ENCODE measurements at regions not wholly inside any gene's neighbourhood (a gene's known extent, or its start where the extent isn't known, plus 50 kb on each side); places are given as distances from the start of the nearest gene placed in this dataset.
A peak's percentile ranks its signal among the peaks of the same experiment; 100 is the strongest.

- Histone ChIP-seq H3K4me1 (peaks cover 4 to 31% (median 16%) of the 10 kb centered on the region in 4 donors), H3K4me3 (no peak overlapping the region), H3K9me3 (no peaks in the 10 kb centered on the region), H3K27ac (peak overlapping the region in 1 of 5 donors; percentile 40), H3K36me3 (no peaks in the 10 kb centered on the region), H3K27me3 (no peaks in the 10 kb centered on the region)
- WGBS, 5 donors: 59 to 98% (median 90%) methylated on average over 3 of the region's 3 CpGs
- no peak for DNase-seq
- TF ChIP-seq POLR2AphosphoS5 (IDR thresholded peaks at IDR 0.05): no peak
- intact Hi-C loops (cut with DNase I; ENCODE audit: low total_unique reads): no loop called here
Observed at GRCh38 chr3:56861511-56861910, 59.8 kb upstream of the ARHGEF3 start.

GRCh38 chr3:56860939-56861338 is 59.2 kb upstream of the ARHGEF3 start:
- intact Hi-C loops (cut with DNase I; ENCODE audit: low total_unique reads): no loop called here
- TF ChIP-seq CTCF (IDR thresholded peaks at IDR 0.05) (no peak), POLR2AphosphoS5 (IDR thresholded peaks at IDR 0.05) (no peak), EP300 (IDR thresholded peaks at IDR 0.05) (no peak), POLR2A (IDR thresholded peaks at IDR 0.05) (no peak)
- Histone ChIP-seq H3K9me3 (no peaks in the 10 kb centered on the region), H3K36me3 (no peaks in the 10 kb centered on the region), H3K4me3 (no peak overlapping the region), H3K27ac (no peak overlapping the region), H3K4me1 (peaks cover 4 to 35% (median 19%) of the 10 kb centered on the region in 4 donors), H3K27me3 (no peaks in the 10 kb centered on the region)
- 81 to 91% (median 82%) methylated on average over 3 of the region's 3 CpGs for WGBS, 5 donors
- no peak for DNase-seq

- no peak overlapping the region for H3K27ac ChIP-seq
- H3K36me3 ChIP-seq: no peaks in the 10 kb centered on the region
- no peak for TF ChIP-seq POLR2AphosphoS5 (IDR thresholded peaks at IDR 0.05)
- no peak for TF ChIP-seq EP300 (IDR thresholded peaks at IDR 0.05)
- no peak overlapping the region for H3K4me3 ChIP-seq
- H3K9me3 ChIP-seq: no peaks in the 10 kb centered on the region
- H3K27me3 ChIP-seq: no peaks in the 10 kb centered on the region
- peaks cover 4 to 40% (median 21%) of the 10 kb centered on the region in 4 donors for H3K4me1 ChIP-seq
- intact Hi-C loops (cut with DNase I; ENCODE audit: low total_unique reads): no loop called here
- no peak for DNase-seq
Observed at GRCh38 chr3:56860351-56860750, 58.6 kb upstream of the ARHGEF3 start.

GRCh38 chr3:56858331-56858730 is 56.6 kb upstream of the ARHGEF3 start:
- Histone ChIP-seq H3K27me3 (no peaks in the 10 kb centered on the region), H3K4me3 (no peak overlapping the region), H3K9me3 (no peaks in the 10 kb centered on the region), H3K36me3 (no peaks in the 10 kb centered on the region), H3K4me1 (peaks cover 4 to 46% (median 26%) of the 10 kb centered on the region in 4 donors), H3K27ac (no peak overlapping the region)
- intact Hi-C loops (cut with DNase I; ENCODE audit: low total_unique reads): no loop called here
- DNase-seq: no peak
- TF ChIP-seq POLR2A (IDR thresholded peaks at IDR 0.05) (no peak), EP300 (IDR thresholded peaks at IDR 0.05) (no peak), CTCF (IDR thresholded peaks at IDR 0.05) (no peak), POLR2AphosphoS5 (IDR thresholded peaks at IDR 0.05) (no peak)
- 81 to 93% (median 85%) methylated on average over 1 of the region's 1 CpG for WGBS, 5 donors

GRCh38 chr3:56857178-56857577 is 55.4 kb upstream of the ARHGEF3 start:
- Histone ChIP-seq H3K36me3 (no peaks in the 10 kb centered on the region), H3K27ac (no peak overlapping the region), H3K4me1 (peaks cover 0 to 37% (median 16%) of the 10 kb centered on the region in 4 donors), H3K4me3 (no peak overlapping the region), H3K9me3 (no peaks in the 10 kb centered on the region), H3K27me3 (no peaks in the 10 kb centered on the region)
- no peak for DNase-seq
- intact Hi-C loops (cut with DNase I; ENCODE audit: low total_unique reads): no loop called here
- WGBS, 5 donors: 73 to 85% (median 76%) methylated on average over 4 of the region's 4 CpGs
- TF ChIP-seq CTCF (IDR thresholded peaks at IDR 0.05): no peak
- TF ChIP-seq POLR2AphosphoS5 (IDR thresholded peaks at IDR 0.05): no peak
- TF ChIP-seq EP300 (IDR thresholded peaks at IDR 0.05): no peak
- TF ChIP-seq POLR2A (IDR thresholded peaks at IDR 0.05): no peak

Measured in stomach (tissue), 8 donors.